ENCODE measurements at regions not wholly inside any gene's neighbourhood (a gene's known extent, or its start where the extent isn't known, plus 50 kb on each side); places are given as distances from the start of the nearest gene placed in this dataset.

GRCh38 chr21:32183396-32183795 lies 95.5 kb downstream of the MIS18A start:
- Histone ChIP-seq H3K4me1 (ENCODE audit: insufficient read depth, low read length) (no peaks in the 10 kb centered on the region), H4K20me1 (ENCODE audit: low read length) (no peaks in the 10 kb centered on the region), H3K9me2 (replicated peaks; ENCODE audit: low read length) (no peaks in the 10 kb centered on the region), H3K27ac (ENCODE audit: low read length) (no peak overlapping the region), H3F3A (ENCODE audit: low read length, unreplicated experiment) (no peaks in the 10 kb centered on the region), H3K36me3 (ENCODE audit: low read depth, low read length) (no peaks in the 10 kb centered on the region), H3K9ac (ENCODE audit: low read length) (no peak overlapping the region), H3K9me3 (ENCODE audit: low read length) (no peaks in the 10 kb centered on the region), H2AFZ (ENCODE audit: low read length) (no peak overlapping the region), H3K4me3 (ENCODE audit: low read length) (no peak overlapping the region), H3K79me2 (ENCODE audit: low read length) (no peaks in the 10 kb centered on the region), H3K27me3 (ENCODE audit: low read length) (peaks cover 77% of the 10 kb centered on the region), H3K4me2 (ENCODE audit: low read length) (no peak overlapping the region)
- BruUV-seq (replicated peaks), result no TSS peak
- TF ChIP-seq EZH2 (IDR thresholded peaks at IDR 0.05; ENCODE audit: low read length, unreplicated experiment), result no peak
- TF ChIP-seq EZH2phosphoT487 (IDR thresholded peaks at IDR 0.05; ENCODE audit: borderline replicate concordance, low read length), result no peak
- TF ChIP-seq CTCF (conservative IDR thresholded peaks at IDR 0.05; ENCODE audit: low read depth, low read length), result no peak
- CTCF ChIA-PET, result no interaction called here
- ATAC-seq, result no peak
- intact Hi-C loops (cut with micrococcal nuclease), result no loop called here
- DNase-seq, result no peak
- POLR2A ChIA-PET (ENCODE audit: unreplicated experiment), result no interaction called here

- Histone ChIP-seq H3K27me3 (ENCODE audit: low read length) (peaks cover 70% of the 10 kb centered on the region), H2AFZ (ENCODE audit: low read length) (no peak overlapping the region), H3K9me3 (ENCODE audit: low read length) (no peaks in the 10 kb centered on the region), H3K4me3 (ENCODE audit: low read length) (no peak overlapping the region), H3K9ac (ENCODE audit: low read length) (no peak overlapping the region), H3K36me3 (ENCODE audit: low read depth, low read length) (no peaks in the 10 kb centered on the region), H3K4me2 (ENCODE audit: low read length) (no peak overlapping the region), H3K27ac (ENCODE audit: low read length) (no peak overlapping the region), H3K79me2 (ENCODE audit: low read length) (no peaks in the 10 kb centered on the region), H3K9me2 (replicated peaks; ENCODE audit: low read length) (no peaks in the 10 kb centered on the region), H4K20me1 (ENCODE audit: low read length) (no peaks in the 10 kb centered on the region), H3K4me1 (ENCODE audit: insufficient read depth, low read length) (no peaks in the 10 kb centered on the region), H3F3A (ENCODE audit: low read length, unreplicated experiment) (no peaks in the 10 kb centered on the region)
- intact Hi-C loops (cut with micrococcal nuclease), result no loop called here
- ChIA-PET POLR2A (ENCODE audit: unreplicated experiment) (no interaction called here), CTCF (no interaction called here)
- TF ChIP-seq EZH2 (IDR thresholded peaks at IDR 0.05; ENCODE audit: low read length, unreplicated experiment) (no peak), EZH2phosphoT487 (IDR thresholded peaks at IDR 0.05; ENCODE audit: borderline replicate concordance, low read length) (no peak), CTCF (conservative IDR thresholded peaks at IDR 0.05; ENCODE audit: low read depth, low read length) (no peak)
- DNase-seq (no peak), ATAC-seq (no peak)
- no TSS peak for BruUV-seq (replicated peaks)
Measured at GRCh38 chr21:32182449-32182848, 96.4 kb downstream of the MIS18A start.

- Histone ChIP-seq H3K9ac (ENCODE audit: low read length) (no peak overlapping the region), H2AFZ (ENCODE audit: low read length) (no peak overlapping the region), H3K79me2 (ENCODE audit: low read length) (no peaks in the 10 kb centered on the region), H3K36me3 (ENCODE audit: low read depth, low read length) (no peaks in the 10 kb centered on the region), H3K4me2 (ENCODE audit: low read length) (no peak overlapping the region), H3K9me3 (ENCODE audit: low read length) (no peaks in the 10 kb centered on the region), H4K20me1 (ENCODE audit: low read length) (no peaks in the 10 kb centered on the region), H3K27me3 (ENCODE audit: low read length) (peaks cover 69% of the 10 kb centered on the region), H3K4me3 (ENCODE audit: low read length) (no peak overlapping the region), H3K4me1 (ENCODE audit: insufficient read depth, low read length) (no peaks in the 10 kb centered on the region), H3F3A (ENCODE audit: low read length, unreplicated experiment) (no peaks in the 10 kb centered on the region), H3K27ac (ENCODE audit: low read length) (no peak overlapping the region), H3K9me2 (replicated peaks; ENCODE audit: low read length) (no peaks in the 10 kb centered on the region)
- ATAC-seq (no peak), DNase-seq (no peak)
- intact Hi-C loops (cut with micrococcal nuclease), result no loop called here
- TF ChIP-seq EZH2 (IDR thresholded peaks at IDR 0.05; ENCODE audit: low read length, unreplicated experiment) (no peak), CTCF (conservative IDR thresholded peaks at IDR 0.05; ENCODE audit: low read depth, low read length) (no peak), EZH2phosphoT487 (IDR thresholded peaks at IDR 0.05; ENCODE audit: borderline replicate concordance, low read length) (no peak)
- ChIA-PET POLR2A (ENCODE audit: unreplicated experiment) (no interaction called here), CTCF (interaction anchor here (0.5 kb wide), 1 partner anchor 75 kb away, joined by 4 read pairs; no protein-coding TSS in a partner anchor)
- no TSS peak for BruUV-seq (replicated peaks)
Measured at GRCh38 chr21:32181457-32181856, 97.4 kb downstream of the MIS18A start.
